ENCODE measurements at regions not wholly inside any gene's neighbourhood (a gene's known extent, or its start where the extent isn't known, plus 50 kb on each side); places are given as distances from the start of the nearest gene placed in this dataset.

DNA sequence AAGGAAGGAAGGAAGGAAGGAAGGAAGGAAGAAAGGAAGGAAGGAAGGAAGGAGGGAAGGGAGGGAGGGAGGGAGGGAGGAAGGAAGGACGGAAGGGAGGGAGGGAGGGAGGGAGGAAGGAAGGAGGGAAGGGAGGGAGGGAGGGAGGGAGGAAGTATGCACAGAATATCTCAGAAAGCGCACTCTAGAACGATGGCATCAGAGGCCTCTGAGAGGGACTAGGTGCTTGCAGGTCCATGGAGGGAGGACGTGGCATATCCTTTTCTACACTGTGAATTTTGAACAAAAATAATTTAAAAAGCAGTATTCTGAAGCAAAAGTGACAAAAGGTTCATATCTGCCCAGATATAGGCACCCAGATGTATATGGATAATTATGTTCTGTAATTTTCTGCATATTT is 65.5 kb downstream of the SYF2 start:
- TF ChIP-seq, protein P1, sequence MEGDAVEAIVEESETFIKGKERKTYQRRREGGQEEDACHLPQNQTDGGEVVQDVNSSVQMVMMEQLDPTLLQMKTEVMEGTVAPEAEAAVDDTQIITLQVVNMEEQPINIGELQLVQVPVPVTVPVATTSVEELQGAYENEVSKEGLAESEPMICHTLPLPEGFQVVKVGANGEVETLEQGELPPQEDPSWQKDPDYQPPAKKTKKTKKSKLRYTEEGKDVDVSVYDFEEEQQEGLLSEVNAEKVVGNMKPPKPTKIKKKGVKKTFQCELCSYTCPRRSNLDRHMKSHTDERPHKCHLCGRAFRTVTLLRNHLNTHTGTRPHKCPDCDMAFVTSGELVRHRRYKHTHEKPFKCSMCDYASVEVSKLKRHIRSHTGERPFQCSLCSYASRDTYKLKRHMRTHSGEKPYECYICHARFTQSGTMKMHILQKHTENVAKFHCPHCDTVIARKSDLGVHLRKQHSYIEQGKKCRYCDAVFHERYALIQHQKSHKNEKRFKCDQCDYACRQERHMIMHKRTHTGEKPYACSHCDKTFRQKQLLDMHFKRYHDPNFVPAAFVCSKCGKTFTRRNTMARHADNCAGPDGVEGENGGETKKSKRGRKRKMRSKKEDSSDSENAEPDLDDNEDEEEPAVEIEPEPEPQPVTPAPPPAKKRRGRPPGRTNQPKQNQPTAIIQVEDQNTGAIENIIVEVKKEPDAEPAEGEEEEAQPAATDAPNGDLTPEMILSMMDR (IDR thresholded peaks at IDR 0.05), result no peak
- TF ChIP-seq EZH2 (IDR thresholded peaks at IDR 0.05; ENCODE audit: borderline replicate concordance, insufficient read depth, low read depth, low read length, poor library complexity, severe bottlenecking), result no peak
